DMS79 (cell line): ENCODE measurements at regions not wholly inside any gene's neighbourhood (a gene's known extent, or its start where the extent isn't known, plus 50 kb on each side); places are given as distances from the start of the nearest gene placed in this dataset.

Experiments
- DNase-seq: peaks from one replicate; lab custom pipeline; 2025; lab: John Stamatoyannopoulos, UW

DNA sequence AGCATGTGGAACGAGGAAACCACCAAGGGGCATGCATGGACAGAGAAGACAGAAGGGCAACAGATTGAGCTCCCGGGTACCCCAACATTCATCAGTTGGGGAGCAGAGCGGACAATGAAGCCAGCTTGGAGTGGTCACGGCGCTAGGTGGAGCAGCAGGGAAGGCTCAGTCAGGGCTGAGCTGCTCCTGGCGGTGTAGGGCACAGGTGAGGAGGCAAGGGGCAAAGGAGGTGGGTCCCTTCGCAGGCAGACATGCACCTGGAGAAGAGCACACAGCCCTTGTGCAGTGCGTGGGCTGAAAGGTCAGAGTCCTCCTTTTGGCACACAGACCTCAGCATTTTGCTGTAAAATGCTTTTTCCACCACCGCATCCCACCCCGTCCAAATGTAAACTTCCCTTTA lies 90.0 kb upstream of the SLC6A6 start:
- no peak for DNase-seq

DNA sequence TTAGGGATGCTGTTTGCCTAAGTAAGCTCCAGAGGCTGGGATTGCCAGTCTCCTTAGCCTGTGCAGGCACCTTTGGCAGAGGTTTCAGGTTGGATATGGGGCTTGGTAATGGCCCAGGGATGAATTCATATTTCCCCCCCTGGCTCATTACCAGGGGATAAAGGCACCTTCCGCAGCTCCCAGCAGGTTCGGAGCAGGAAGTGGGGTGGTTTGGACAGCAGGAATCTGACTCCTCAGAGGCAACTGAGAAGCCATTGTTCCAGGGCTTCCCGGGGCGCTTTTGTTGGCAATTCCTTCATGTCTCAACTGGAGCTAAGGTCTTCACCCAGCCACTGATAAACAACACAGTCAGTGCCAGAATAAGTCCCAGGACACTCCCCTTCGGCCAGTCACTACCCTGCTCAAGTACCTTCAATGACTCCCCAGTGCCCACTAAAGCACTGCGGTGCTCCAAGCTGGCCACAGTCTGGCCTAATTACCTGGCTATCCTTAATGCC lies 85.3 kb upstream of the SLC6A6 start:
- DNase-seq: no peak

DNA sequence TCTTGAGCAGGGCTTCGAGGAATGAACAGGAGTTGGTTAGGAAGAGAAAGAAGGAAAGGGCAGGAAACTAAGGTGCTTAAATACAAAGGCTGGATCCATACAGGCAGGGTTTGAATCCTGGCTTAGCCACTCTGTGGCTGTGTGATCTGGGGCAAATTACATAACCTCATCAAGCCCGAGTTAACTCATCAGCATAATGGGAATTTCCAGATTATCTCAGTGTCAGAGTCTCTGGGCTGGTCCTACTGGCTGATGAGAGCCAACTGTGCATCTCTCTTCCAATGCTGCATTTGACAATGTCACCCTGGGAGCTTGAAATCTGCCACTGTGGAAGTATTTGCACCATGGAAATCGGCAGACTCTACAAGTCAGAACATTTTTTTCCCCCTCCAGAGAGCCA lies 83.8 kb upstream of the SLC6A6 start:
- no peak for DNase-seq

DNA sequence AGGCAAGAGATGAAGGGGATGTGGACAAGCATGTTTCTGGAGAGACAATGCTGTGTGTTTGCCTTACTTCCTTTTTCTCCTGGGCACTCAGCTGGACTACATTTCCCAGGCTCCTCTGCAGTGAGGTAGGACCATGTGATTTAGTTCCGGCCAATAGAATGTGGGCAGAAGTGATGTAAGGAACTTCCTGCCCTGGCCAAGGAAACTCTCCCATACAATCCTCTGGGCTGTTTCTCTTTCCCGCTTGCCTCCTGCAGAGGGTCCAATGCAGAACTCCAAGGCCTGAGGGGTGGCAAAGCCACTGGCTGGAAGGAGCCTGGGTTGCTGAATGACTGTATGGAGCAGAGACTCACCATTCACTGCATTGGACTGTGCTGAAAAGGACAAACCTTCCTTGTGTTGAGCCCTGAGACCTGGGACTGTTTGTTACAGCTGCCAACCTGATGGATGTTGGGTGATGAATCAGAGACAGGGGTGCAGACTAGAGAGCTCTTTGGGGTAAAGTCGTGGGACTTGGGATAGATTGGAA lies 82.7 kb upstream of the SLC6A6 start:
- DNase-seq: no peak

DNA sequence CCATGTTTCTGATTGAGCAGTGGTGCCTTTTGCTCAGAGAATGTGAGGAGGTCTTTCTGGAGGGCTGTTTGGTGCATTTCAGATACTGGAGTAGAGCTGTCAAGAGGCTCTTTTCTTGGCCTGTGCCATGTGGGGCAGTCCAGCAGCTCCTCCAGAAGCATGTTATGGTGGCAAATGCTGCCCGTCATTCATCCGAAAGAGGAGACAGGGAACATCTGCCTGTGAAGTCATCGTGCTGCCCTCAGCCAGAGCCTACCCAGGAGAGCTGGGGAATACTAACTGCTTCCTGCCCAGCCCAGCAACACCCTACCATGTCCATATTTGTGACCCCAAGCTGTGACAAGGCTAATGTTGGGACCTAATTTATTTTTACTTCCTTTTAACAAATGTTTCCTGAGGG lies 82.2 kb upstream of the SLC6A6 start:
- no peak for DNase-seq

DNA sequence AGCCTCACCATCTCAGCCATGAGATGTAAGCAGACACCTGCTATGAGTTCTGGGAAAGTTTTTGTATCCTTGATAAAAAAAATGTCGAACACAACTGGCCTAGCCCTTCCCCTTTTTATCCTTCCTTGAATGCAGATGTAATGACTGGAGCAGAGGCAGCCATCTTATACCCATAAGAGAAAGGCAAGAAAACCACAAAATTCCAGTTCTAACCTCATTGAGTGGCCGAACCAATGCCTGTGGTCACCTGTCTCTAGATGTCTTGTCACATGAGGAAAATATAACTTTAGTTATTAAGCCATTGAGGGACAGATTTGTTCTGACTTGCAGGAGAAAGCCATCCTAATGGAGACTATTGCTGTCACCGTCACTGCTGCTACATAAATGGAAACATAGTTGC lies 80.4 kb upstream of the SLC6A6 start:
- no peak for DNase-seq

DNA sequence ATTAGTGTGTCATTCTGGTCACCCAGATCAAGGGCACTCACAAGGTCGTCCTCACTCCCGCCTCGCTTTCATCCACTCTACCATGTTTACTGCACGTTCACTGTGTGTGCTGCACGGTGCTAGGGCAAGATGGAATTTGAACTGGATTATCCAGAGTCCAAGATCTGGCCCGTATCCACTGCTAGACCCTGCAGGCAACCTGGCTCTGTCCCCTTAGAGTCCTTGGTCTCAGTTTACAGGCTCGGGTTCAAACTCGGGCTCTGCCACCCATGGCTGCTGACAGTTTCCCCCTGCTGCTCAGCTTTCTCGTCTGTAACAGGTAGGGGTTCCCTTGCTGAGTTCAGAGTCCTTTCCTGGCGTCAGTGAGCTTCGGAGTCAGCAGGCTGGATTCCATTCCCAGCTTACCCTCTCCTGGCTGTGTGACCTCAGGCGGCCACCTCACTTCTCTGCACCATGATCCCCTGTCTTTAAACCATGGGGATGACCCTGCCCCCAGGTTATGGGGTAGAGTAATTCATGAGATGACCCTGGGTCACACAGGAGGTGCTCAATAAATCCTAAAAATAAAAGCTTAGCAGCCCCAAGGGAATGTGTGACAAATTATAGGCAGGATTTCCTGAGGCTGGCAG lies 79.6 kb upstream of the SLC6A6 start:
- DNase-seq: no peak

DNA sequence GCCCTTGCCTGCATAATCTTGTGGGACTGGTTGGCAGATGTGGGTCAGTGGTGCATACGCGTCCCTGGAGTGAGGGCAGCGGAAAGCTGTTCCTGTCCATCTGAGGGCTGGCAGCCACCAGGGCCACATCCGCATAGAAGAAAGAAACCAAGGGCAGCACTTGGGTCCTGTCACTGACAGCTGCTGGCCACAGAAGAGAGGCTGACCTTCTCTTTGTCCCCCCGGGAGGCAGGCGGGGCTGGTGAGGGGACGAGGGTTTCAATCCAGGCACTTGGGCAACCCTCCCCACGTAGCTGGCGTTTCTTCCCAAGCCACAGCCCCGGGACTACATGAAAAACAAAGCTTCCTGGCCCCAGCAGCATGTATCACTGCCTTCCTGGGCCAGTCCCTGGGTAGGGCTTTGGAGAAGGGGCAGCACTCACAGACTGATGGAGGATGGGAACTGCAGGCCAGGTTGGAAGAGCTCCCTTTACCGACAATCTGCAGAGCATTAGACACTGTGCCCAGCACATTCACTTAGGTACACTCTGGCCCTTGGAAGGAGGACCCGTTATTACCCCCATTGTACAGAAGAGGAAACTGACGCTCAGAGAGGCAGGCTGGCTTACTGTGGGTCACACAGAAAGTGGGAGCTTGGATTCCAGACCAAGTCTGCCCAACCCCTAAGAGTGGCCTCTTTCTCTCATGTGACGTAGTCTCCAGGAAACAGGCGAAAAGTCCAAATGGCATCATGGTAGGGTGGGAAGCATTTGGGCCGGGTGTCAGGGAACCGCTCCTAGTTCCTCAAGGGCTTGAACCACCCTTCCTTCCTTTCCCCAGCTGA lies 78.8 kb upstream of the SLC6A6 start:
- no peak for DNase-seq

DNA sequence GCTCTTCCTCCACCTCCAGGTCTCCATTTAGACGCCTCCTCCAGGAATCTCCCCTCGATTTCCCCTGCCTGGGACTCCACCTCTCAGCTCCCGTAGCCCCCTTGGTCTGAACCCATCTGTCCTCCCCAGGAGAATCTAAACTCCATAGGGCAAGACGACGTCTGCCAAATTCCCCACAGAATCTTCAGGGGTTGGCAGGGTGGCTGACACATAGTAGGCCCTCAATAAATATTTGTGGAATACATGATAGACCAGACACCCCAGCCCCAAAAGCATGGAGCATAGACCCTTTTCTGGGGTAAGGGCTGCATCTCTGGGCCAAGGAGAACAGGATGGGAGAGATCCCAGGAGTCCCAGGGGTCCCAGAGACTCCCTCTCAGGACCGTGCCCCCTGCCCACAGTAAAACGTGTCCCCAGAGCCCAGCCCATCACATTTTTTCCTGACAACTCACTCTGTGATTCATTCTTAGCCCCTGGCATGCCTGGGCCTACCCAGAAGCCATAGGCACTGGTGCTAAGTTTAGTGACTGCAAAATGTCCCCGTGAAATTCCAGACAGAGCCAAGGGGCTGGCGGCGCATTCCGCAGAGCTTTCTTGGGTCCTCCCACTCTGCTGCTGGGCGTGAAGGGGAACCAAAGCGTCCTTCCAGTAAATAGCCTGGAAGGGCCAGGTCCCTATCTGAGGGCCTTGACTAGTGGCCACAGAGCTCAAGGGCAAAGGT lies 78.0 kb upstream of the SLC6A6 start:
- DNase-seq: no peak

DNA sequence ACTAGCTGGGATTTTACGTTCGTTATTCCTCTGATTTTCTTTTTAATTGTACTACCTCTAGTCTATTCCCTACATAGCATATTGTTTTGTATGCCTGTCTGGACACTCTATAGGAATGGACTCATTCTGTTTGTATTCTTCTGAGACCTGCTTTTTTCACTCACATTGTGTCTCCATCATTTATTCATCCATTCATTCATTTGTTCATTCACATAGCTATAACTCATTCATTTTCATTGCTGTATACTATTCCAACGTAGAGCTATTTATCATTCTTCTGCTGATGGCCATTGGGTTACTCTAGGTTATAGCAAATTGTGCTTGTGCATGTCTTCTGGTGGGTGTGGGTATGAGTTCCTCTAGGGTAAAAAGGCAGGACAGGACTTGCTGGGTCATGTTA lies 74.0 kb upstream of the SLC6A6 start:
- no peak for DNase-seq

DNA sequence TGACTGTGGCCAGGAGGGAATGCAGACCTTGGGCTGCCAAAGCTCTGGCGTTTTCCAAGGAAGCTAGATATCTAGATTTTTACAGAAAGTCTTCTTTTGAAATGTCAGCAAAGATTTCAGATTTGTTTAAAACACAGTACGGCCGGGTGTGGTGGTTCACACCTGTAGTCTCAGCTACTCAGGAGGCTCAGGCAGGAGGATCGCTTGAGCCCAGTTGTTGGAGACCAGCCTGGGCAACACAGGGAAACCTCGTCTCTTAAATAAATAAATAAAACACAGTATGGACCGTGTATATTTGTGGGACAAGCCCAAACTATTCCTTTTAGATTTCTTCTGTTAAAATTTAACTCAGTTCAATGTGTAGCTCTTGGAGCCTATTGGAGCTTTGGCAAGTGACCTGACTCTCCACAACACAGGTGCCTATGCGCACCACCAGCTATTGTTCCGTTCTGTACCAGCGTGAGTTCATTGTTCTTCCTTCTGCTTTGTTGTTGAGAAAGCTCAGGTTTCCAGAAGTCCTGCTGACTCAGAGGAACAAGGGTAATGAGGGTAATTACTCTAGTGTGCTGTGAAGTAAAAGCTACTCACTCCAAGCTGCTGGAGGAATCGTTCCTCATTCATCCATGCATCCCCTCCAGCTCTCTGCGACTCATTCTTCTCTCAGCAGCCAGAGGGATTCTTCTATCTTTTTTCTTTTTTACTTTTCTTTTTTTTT lies 73.1 kb upstream of the SLC6A6 start:
- DNase-seq: peak; percentile 43

DNA sequence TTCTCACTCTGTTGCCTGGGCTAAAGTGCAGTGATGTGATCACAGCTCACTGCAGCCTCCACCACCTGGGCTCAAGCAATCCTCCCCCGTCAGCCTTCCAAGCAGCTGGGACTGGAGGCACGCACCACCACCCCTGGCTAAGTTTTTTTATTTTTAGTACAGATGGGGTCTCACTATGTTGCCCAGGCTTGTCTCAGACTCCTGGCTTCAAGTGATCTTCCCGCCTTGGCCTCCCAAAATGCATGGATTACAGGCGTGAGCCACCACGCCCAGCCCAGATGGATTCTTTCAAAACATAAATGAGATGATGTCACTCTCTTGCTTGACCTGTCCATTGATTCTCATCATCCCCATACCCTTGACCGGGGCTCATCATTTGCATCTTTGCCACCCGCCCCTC lies 72.6 kb upstream of the SLC6A6 start:
- no peak for DNase-seq

DNA sequence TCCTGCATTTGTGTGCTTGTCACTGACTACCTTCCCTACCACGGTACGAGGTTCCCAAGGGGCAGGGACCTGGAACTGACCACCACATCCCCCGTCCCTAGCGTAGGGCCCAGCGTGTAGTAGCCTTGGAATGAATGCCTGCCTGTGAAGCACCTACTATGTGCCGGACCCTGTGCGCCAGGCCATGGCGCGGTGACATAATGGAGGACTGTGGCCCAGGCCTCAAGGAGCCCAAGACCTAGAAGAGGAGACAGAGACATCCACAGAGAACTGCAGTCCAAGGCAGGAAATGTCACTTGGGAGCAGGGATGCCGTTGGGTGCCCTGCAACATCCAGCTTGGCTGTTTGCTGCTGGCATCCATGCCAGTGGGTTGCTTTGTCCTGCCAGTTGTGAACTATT lies 71.9 kb upstream of the SLC6A6 start:
- no peak for DNase-seq

DNA sequence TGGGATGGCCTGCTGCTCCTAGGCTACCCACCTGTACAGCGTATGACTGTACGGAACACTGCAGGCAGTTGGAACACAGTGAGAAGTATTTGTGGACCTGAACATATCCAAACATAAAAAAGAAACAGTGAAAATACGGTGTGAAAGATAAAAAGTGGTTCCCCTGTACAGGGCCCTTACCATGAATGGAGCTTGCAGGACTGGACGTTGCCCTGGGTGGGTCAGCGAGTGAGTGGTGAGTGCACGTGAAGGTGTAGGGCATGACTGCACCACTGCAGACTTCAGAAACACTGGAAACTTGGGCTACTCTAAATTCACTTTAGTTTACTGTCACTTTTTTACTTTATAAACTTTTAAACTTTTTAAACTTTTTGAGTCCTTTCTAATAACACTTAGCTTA lies 71.2 kb upstream of the SLC6A6 start:
- DNase-seq: no peak

DNA sequence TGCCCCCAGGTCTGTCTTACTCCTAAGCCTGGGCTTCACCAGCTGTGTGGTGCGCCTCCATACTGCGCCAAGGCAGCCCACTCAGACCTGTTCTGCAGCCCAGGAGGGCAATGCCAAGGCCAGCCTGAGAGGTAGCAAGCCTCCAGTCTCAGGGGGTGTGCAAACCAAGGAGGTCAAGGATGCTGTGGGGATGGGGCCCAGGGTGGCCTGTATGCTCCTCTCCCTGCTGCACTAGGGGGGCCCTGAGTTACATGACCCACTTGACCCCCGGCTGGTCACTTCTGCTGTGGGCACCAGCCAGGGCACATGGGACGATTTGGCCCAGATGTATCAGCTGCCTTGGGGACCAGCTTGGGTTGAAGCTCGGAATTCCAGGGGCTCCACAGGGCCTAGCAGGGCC lies 70.0 kb upstream of the SLC6A6 start:
- no peak for DNase-seq

DNA sequence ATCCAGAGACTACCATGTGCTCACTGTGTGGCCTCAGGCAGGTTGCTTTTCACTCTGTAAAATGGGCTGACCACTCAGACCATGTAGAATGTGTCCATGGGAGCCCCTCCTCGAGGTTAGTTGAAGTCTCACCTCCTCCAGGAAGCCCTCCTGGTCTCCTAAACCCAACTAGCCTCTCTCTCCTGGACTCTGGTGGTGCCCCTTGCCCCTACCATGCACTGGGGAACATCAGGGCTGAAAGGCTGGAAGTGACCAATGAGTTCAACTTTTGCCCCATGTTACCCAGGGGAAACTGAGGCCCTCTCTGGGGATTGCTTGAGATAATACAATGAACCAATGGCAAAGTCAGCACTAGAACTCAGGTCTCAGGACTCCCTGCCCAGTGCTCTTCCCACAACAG lies 69.2 kb upstream of the SLC6A6 start:
- no peak for DNase-seq

DNA sequence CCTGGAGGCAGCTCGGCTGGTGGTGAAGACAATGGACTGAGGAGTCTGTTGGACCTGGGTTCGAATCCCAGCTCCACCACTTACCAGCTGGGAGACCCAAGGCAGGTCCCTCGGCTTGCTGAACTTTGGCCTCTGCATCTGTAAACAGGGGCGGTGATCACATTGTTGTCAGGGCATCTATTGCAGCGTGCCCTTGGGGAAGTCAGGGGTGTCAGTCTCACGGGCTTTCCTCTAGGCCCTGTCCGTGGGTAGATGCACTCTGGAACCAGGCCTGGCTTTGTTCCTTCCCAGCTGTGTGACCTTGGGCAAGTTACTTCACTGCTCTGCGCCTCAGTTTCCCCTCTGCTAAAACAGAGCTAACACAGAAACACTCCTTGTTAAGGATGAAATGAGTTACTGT lies 68.8 kb upstream of the SLC6A6 start:
- no peak for DNase-seq

DNA sequence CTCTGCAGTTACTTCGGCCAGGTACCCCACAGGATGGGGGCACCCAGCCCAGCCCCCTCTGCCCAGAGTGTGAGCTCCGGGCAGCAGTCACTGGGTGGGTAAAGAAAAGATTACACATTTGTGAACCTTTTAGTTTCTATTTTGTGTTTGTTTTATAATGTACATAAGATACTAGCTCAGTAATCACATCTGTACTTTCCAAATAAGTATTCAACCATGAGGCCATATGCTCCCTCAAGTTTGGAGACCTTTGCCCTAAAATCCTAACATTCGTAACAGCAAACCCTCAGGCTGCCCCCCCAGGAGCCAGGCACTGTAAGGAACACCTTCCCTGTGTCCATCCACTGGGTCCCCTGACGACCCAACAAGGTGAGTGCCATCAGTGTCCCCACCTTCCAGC lies 68.3 kb upstream of the SLC6A6 start:
- no peak for DNase-seq

DNA sequence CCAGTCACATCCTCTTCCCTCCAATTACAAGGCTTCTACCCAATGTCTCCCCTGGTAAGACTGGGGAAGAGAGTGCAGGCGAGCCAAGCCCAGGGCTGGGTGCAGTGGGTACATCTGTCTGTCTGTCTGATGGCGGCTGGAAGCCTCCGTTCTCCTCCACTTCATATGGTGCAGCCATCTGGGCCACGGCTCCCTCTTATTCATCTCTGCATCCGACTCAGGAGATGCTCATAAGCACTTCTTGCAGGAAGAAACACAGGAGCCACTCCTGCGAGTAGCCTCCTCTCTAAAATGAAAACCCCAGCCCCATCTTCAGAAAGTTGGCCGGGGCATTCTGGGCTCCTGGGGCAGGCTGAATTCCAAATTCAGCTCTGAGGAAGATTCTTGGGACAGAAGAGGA lies 67.5 kb upstream of the SLC6A6 start:
- no peak for DNase-seq

DNA sequence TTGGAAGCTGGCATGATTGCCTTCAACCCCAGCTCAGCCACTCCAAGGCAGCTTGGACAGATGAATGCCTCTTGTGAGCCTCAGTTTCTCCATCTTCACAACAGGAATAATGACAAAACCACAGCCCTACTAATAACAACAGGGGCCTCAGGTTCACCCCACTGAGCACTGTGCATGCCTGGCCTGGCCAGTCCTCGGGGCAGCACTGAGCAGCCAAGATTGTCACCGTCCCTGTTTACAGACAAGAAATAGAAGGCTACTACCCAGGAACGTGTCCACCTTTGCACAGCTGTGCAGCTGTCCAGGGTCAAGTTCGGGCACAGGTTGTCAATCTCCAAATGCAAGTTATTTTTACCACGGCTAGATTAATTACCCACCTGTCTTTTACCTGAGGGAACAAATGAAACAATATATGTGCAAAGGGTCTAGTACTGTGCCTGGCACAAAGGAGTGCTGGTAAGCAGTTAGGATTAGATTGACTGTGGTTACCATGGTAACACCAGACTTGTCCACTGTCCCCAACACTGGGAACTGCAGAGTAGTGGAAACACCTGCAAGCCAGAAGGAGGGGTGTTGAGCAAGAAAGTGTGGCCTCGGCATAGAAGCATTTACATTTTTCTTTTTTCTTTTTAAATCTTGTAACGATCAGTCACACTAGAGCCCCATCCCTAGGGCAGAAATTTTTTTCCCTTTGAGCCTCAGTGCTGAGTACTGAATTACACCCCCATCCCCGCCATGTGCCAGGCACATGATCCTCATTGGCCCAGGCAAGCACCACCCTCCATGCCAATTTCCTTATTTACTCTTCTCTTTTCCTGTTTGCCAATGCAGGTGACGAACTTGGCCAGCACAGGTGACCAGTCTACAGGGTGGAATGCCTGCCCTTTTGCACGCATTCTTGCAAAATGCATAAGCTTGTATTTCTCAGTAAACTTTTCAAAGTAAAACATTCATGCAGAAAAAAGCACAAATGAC lies 66.3 kb upstream of the SLC6A6 start:
- DNase-seq: no peak
